ENCODE measurements at regions not wholly inside any gene's neighbourhood (a gene's known extent, or its start where the extent isn't known, plus 50 kb on each side); places are given as distances from the start of the nearest gene placed in this dataset.
"Not testable (repeated sequence)": the region's sequence is repeated elsewhere in the genome, so short reads cannot be mapped to it uniquely, and the experiment has no call there.

GRCh38 chr10:3314445-3315085 lies 142.0 kb upstream of the PITRM1 start:
- DNase-seq (ENCODE audit: low read depth in 2 of 2): not testable (repeated sequence)

GRCh38 chr10:3313784-3314444 lies 141.3 kb upstream of the PITRM1 start:
- DNase-seq (ENCODE audit: low read depth in 2 of 2): not testable (repeated sequence)

DNA sequence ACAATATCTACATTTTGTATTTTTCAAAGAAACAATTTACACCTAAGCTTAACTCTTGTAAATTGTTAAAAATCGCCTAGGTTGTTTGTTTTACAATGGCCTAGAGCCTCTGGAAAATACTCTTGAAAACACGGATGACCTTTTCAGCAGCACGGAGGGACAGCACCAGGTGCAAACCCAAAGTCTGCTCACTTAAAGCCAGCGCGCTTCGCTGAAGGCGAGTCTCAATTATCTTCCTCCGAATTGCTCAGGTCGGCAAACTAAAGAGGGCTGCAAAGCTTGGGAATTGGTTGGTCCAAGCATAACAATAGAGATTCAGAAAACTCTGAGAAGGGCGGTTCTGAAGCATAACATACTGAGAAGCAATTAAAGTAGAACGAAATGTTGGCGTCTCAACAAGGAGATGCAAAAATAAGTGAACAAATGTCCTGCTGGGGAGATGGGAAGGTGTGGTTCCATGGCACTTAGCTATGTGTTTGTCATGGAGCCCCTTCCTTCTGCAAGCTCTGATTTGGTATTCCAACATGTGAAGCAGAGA lies 139.9 kb upstream of the PITRM1 start:
- DNase-seq (ENCODE audit: low read depth in 2 of 2): no peak

DNA sequence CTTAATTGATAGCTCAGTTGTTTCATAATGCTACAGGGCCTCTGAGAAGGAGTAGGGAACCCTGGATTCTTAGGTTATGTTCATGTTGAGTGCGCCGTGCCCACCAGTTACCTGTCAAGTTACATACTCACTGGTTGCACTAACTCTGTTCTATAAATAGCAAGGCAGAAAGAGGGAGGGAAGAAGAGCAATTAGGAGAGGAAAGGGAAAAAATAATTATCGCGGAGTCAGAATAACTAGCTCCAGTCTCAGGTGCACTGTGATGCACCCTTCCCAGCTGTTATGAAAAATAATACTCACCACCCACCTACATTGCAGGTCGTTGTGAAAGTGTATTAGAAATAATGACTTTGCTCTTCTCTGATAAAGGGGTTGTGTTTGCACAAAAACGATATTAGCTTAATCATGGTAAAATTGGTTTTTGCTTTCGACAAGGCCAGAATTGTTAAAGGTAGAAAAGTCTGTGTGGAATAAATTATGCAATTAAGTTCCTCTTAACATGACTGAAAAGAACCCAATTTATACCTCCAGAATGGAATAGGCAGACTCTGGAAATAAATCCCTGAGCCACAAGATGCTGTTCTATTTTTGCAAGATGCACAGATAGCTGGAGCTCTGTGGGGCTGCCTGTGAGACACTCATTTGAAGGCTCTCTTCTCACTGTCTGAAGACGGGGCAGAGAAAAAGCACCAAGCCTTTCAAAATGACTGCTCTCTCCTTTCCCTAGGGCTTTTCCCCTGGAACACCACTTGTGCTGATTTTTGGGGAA lies 137.6 kb upstream of the PITRM1 start:
- DNase-seq (ENCODE audit: low read depth in 2 of 2): no peak

DNA sequence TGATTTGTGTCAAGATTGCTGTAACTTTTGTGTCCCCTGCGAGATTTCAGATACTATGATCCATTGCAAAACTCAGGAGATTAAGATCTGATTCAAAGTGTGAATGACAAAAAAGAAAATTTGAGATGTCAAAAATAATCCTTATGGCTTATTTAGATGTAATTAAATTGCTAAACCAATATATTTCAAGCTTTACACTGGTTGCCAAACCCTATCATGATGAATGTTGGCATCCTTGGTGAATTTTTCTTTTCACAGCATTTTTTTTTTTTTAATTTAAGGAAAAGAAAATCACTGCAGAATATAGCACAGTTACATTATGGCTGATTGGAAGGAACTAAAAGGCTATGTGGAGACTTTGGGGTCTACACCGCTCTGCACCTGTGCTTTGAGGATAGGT lies 133.5 kb upstream of the PITRM1 start:
- no peak for DNase-seq (ENCODE audit: low read depth in 2 of 2)

- no peak for DNase-seq (ENCODE audit: low read depth in 2 of 2)
Observed at GRCh38 chr10:3295582-3296151, 123.1 kb upstream of the PITRM1 start.

GRCh38 chr10:3294919-3295581 lies 122.5 kb upstream of the PITRM1 start:
- no peak for DNase-seq (ENCODE audit: low read depth in 2 of 2)

DNA sequence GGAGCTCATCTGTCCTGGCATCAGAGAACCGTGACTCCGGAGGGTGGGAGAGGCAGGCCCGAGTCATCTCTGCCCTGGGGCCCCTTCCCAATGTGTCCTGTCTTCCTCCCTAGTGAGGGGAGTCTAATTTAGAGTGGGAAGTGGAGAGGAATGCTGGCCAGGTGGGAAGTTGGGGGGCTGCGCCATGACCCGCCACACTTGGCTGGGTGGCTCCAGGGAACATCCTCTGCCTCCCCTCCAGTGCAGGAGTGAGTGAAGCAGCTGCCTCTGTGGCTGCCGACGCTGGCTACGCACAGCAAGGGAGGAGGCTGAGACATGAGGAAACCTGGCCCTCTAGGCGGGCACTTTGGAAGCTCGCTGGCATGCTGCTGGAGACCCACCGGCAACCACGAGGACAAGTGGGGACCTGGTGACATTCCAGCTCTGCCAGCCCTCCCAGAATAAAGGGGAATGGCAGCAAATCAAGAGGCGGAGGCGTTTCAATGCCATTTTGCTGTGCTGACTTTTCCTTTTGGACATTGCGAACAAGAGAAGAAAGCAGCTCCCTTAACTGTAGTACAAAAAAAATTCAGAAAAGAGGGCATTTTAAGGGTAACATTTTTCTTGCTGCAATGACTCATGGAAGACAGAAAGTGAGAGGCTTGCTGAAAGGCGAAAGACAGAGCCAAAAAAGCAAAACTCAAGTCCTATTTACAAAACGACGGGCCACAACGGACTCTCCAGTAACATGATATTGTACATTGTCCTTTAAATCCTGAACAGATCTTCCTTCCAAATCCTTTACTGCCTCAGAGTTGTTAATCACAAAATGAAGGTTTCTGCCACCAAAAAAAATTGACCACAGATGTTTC lies 121.2 kb upstream of the PITRM1 start:
- DNase-seq (ENCODE audit: low read depth in 2 of 2): no peak

GRCh38 chr10:3292636-3293035 lies 120.1 kb upstream of the PITRM1 start:
- no peak for DNase-seq (ENCODE audit: low read depth in 2 of 2)

- no peak for DNase-seq (ENCODE audit: low read depth in 2 of 2)
Observed at GRCh38 chr10:3290550-3290949, 118.0 kb upstream of the PITRM1 start.

DNA sequence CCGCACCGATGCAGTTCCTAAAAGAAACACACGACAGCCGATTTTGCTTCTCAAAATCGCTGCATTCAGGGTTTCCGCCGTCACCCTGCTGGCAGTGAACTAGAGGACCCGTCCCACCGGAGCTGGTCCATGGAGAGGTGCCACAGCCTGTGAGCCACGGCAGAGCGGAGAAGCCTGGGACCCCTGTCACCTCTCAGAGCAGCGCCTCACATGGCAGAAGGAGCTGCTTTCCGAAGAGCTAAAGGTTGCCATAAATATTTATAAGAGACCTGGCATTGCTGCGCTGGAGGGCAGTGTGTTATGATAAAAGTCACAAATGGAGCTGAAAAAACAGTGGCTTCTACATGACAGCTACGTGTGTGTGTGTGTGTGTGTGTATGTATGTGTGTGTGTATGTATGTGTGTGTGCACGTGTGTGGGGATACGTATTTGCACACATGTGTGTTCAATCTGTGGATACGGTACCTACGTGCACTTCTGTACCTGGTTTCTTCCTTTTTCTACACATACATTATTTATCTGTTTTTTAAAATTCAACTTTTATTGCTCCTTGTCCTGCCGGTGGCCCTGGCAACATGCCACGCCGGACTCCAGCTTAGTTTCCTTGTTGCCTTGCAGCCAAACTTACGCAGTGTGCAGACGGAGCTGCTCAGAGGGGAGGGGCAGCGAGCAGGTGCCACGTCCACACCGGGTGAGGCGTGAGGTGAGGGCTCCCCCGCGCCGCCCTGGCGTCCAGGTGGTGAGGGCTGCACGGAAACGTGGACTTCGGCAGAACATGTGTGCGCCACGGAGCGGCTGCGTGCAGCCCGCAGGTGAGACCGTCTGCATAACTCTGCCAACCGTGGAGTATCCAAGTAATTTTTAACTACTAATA lies 115.2 kb upstream of the PITRM1 start:
- DNase-seq (ENCODE audit: low read depth in 2 of 2): no peak

GRCh38 chr10:3282674-3283017 lies 110.1 kb upstream of the PITRM1 start:
- no peak for DNase-seq (ENCODE audit: low read depth in 2 of 2)

DNA sequence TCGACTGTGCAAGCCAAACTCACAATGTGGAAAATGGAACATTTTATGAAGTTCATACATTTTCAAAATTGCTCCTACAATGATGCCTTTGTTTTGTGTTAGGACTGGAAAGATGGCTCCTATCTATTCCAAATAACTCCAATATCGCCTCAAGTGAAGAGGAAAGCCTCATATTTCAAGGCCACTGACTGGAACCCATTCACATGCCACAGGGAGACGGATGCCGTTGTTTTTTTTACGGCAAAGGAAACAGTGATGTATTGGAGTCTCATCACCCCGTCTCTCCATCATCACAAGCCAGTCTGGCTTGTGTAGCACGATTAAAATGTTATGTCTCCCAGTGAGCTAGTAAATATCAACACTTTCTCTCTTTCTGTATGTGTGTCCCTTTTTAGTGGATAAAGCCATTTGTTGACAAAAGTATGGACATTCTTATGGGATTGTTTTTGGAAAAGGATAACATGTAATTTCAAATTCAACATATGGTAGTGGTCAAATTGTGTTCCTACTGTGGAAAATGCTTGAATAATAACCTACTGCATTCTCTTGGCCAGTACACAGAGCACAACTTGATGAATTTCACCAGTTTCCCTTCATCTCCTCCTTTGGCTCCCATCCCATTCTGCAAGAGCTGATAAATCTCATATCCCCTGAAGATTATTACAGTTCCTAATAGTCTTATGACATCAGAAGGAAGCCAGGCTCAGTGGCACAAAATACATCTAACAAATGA lies 109.5 kb upstream of the PITRM1 start:
- no peak for DNase-seq (ENCODE audit: low read depth in 2 of 2)

- no peak for DNase-seq (ENCODE audit: low read depth in 2 of 2)
Observed at GRCh38 chr10:3278771-3279170, 106.2 kb upstream of the PITRM1 start.

- DNase-seq (ENCODE audit: low read depth in 2 of 2): no peak
Observed at GRCh38 chr10:3277566-3277965, 105.0 kb upstream of the PITRM1 start.

GRCh38 chr10:3274414-3274813 lies 101.8 kb upstream of the PITRM1 start:
- no peak for DNase-seq (ENCODE audit: low read depth in 2 of 2)

- DNase-seq (ENCODE audit: low read depth in 2 of 2): no peak
Observed at GRCh38 chr10:3273966-3274365, 101.4 kb upstream of the PITRM1 start.

DNA sequence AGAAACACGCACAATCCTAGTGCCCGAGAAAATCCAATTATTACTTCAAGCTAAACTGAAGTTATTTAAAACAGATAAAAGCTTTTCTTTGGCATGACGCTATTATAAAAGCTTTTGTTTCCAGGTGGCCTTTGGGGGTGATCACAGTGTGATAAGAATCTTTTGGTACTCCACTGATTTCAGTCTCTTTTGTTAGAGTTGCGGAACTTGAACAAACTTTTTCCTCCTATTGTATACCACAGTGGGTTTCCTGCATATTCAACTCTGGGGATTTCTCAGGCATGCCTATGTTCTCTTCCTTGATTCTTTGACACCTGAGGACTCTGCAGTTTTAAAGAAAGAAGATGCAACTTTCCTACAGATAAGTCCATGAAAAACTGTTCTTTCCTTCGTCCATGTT lies 99.7 kb upstream of the PITRM1 start:
- no peak for DNase-seq (ENCODE audit: low read depth in 2 of 2)

- no peak for DNase-seq (ENCODE audit: low read depth in 2 of 2)
Observed at GRCh38 chr10:3271354-3272115, 99.0 kb upstream of the PITRM1 start.

Data from stimulated activated CD8-positive, alpha-beta memory T cell treated with anti-CD3 and anti-CD28 coated beads, Interleukin-7, amount 100 ng/mL, for 1 hour (primary cell).